CD14-positive monocyte (primary cell): ENCODE measurements at regions not wholly inside any gene's neighbourhood (a gene's known extent, or its start where the extent isn't known, plus 50 kb on each side); places are given as distances from the start of the nearest gene placed in this dataset.

ENCODE experiments used
- DNase-seq, 3 donors: peaks; one replicate each; pipeline ENCODE4 v3.0.0-alpha.2; 2011 to 2022
- H2AFZ ChIP-seq: 2 replicates; pipeline ENCODE4 v1.6.0; 2012; ENCODE audit warnings: mild to moderate bottlenecking, low read depth, low read length, inconsistent platforms; ENCODE audit not compliant: insufficient read depth, poor library complexity, severe bottlenecking
- H3K27ac ChIP-seq, 2 donors: 1 replicate in 1 of 2; 2 replicates in 1 of 2; pipeline ENCODE4 v1.5.1; 2012 to 2013; ENCODE audit warnings: low read length in 2 of 2, control low read depth in 1 of 2, inconsistent platforms in 1 of 2, low read depth in 1 of 2, mild to moderate bottlenecking in 1 of 2
- H3K27me3 ChIP-seq, 2 donors: one replicate each; pipeline versions ENCODE4 v1.6.0 to v1.6.1; 2011 to 2013; ENCODE audit warnings: low read length in 2 of 2; ENCODE audit not compliant: control insufficient read depth in 2 of 2, insufficient read depth in 2 of 2
- H3K36me3 ChIP-seq, 2 donors: replicated peaks in 1 of 2; 1 replicate in 1 of 2; 2 replicates in 1 of 2; pipeline versions ENCODE4 v1.5.1 to v1.6.1; 2012 to 2013; ENCODE audit warnings: low read length in 2 of 2, control low read depth in 1 of 2, inconsistent platforms in 1 of 2, mild to moderate bottlenecking in 1 of 2; ENCODE audit not compliant: insufficient read depth in 2 of 2, control insufficient read depth in 1 of 2
- H3K4me1 ChIP-seq, 2 donors: 1 replicate in 1 of 2; 2 replicates in 1 of 2; pipeline versions ENCODE4 v1.5.1 to v1.6.1; 2012 to 2013; ENCODE audit warnings: low read length in 2 of 2, control low read depth in 1 of 2, inconsistent platforms in 1 of 2, mild to moderate bottlenecking in 1 of 2, moderate library complexity in 1 of 2; ENCODE audit not compliant: insufficient read depth in 2 of 2, control insufficient read depth in 1 of 2
- H3K4me2 ChIP-seq: replicated peaks from 2 replicates; pipeline ENCODE3; 2012; ENCODE audit warnings: low read length, moderate library complexity, mild to moderate bottlenecking; ENCODE audit not compliant: poor library complexity, severe bottlenecking; ENCODE audit errors: extremely low read depth
- H3K4me3 ChIP-seq, 3 experiments: fragments of 200-600 bp in 1 of 3; sonication (generic) in 1 of 3; replicated peaks in 1 of 3; 1 replicate in 2 of 3; 2 replicates in 1 of 3; pipeline ENCODE4 v1.5.1; 2011 to 2013; ENCODE audit warnings: low read length in 3 of 3, mild to moderate bottlenecking in 3 of 3, control low read depth in 2 of 3, low read depth in 2 of 3, inconsistent platforms in 1 of 3, moderate library complexity in 1 of 3
- H3K79me2 ChIP-seq: 2 replicates; pipeline ENCODE4 v1.6.0; 2012; ENCODE audit warnings: mild to moderate bottlenecking, control low read depth, inconsistent platforms, low read length, moderate library complexity; ENCODE audit not compliant: insufficient read depth
- H3K9ac ChIP-seq: 2 replicates; pipeline ENCODE4 v1.6.0; 2017; ENCODE audit warnings: low read length, mild to moderate bottlenecking; ENCODE audit not compliant: insufficient read depth, poor library complexity, severe bottlenecking
- H3K9me3 ChIP-seq, 2 donors: replicated peaks in 1 of 2; 1 replicate in 1 of 2; 2 replicates in 1 of 2; pipeline versions ENCODE4 v1.5.1 to v1.6.1; 2012 to 2013; ENCODE audit warnings: low read length in 2 of 2, control low read depth in 1 of 2; ENCODE audit not compliant: control insufficient read depth in 1 of 2, insufficient read depth in 1 of 2
- H4K20me1 ChIP-seq: 2 replicates; pipeline ENCODE4 v1.6.0; 2012; ENCODE audit warnings: mild to moderate bottlenecking, low read length, control low read depth, moderate library complexity; ENCODE audit not compliant: insufficient read depth
- H3K27ac Mint-ChIP-seq, 7 donors: one replicate each; pipeline ENCODE4 v1.8.0; 2020; ENCODE audit warnings: mild to moderate bottlenecking in 7 of 7, mixed read lengths in 7 of 7, moderate library complexity in 6 of 7, inconsistent platforms in 2 of 7
- H3K27me3 Mint-ChIP-seq, 3 donors: one replicate each; pipeline ENCODE4 v1.8.0; 2021 to 2022; ENCODE audit warnings: low read depth in 3 of 3, mild to moderate bottlenecking in 3 of 3, mixed read lengths in 3 of 3, moderate library complexity in 3 of 3, inconsistent platforms in 1 of 3
- H3K36me3 Mint-ChIP-seq, 2 donors: one replicate each; pipeline ENCODE4 v1.8.0; 2020; ENCODE audit warnings: mixed read lengths in 2 of 2, inconsistent platforms in 1 of 2, mild to moderate bottlenecking in 1 of 2
- H3K4me1 Mint-ChIP-seq: one replicate; pipeline ENCODE4 v1.8.0; 2020; ENCODE audit warnings: mild to moderate bottlenecking, mixed read lengths
- H3K4me3 Mint-ChIP-seq, 2 donors: one replicate each; pipeline ENCODE4 v1.8.0; 2020; ENCODE audit warnings: mild to moderate bottlenecking in 2 of 2, mixed read lengths in 2 of 2, moderate library complexity in 1 of 2
- H3K9me3 Mint-ChIP-seq, 7 donors: one replicate each; pipeline ENCODE4 v1.8.0; 2020 to 2022; ENCODE audit warnings: mixed read lengths in 7 of 7, mild to moderate bottlenecking in 6 of 7, moderate library complexity in 6 of 7, inconsistent platforms in 2 of 7
- WGBS: methylation state at CpG from one replicate; pipeline ENCODE4 v1.1.5; 2013; ENCODE audit warnings: missing lambda C conversion rate; ENCODE audit not compliant: insufficient coverage; 5-methylcytosine and 5-hydroxymethylcytosine counted together
- intact Hi-C, 2 donors: fragments of 100-400 bp; cut with micrococcal nuclease; formaldehyde crosslinking; loops; one replicate each; pipeline versions ENCODE4 v1.15.0 to v1.15.1; 2023
- TF ChIP-seq, protein P1 (sequence below): fragments of 200-600 bp; IDR thresholded peaks from one replicate; pipeline ENCODE4 v1.8.0; 2022; ENCODE audit warnings: antibody characterized with exemption, mild to moderate bottlenecking

DNA sequence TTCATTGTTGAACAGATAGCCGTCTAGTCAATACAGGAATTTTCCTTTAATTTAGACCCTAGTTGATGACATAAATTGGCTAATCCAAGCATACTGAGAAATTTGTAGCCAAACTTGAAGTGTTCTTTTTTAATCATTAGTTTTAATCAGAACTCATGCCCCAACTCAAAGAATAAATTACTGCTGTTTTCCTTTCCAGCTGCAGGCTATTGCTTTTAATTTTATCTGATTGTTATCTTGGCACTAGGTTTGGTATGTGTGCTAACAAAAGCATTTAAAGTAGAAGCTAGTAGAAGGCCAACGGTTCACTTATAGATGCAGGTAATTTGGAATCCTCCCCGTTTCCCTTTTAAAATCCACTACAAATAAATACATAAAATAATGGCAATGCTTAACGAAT is 188.5 kb downstream of the CD109 start:
- Histone ChIP-seq H3K27me3 (no peaks in the 10 kb centered on the region), H3K79me2 (no peaks in the 10 kb centered on the region), H4K20me1 (no peaks in the 10 kb centered on the region), H3K27ac (no peak overlapping the region), H3K4me3 (no peak overlapping the region), H3K9me3 (no peaks in the 10 kb centered on the region), H3K4me1 (no peaks in the 10 kb centered on the region), H3K9ac (no peak overlapping the region), H2AFZ (no peak overlapping the region), H3K4me2 (no peak overlapping the region), H3K36me3 (no peaks in the 10 kb centered on the region)
- Mint-ChIP-seq H3K4me3 (no peak overlapping the region), H3K9me3 (peaks cover 0 to 5% (median 0%) of the 10 kb centered on the region in 7 donors), H3K4me1 (no peaks in the 10 kb centered on the region), H3K27ac (no peak overlapping the region), H3K36me3 (no peaks in the 10 kb centered on the region), H3K27me3 (no peaks in the 10 kb centered on the region)
- WGBS, result no CpG with 5 or more reads among the region's 4 CpGs
- intact Hi-C loops, result no loop called here
- TF ChIP-seq, protein P1, sequence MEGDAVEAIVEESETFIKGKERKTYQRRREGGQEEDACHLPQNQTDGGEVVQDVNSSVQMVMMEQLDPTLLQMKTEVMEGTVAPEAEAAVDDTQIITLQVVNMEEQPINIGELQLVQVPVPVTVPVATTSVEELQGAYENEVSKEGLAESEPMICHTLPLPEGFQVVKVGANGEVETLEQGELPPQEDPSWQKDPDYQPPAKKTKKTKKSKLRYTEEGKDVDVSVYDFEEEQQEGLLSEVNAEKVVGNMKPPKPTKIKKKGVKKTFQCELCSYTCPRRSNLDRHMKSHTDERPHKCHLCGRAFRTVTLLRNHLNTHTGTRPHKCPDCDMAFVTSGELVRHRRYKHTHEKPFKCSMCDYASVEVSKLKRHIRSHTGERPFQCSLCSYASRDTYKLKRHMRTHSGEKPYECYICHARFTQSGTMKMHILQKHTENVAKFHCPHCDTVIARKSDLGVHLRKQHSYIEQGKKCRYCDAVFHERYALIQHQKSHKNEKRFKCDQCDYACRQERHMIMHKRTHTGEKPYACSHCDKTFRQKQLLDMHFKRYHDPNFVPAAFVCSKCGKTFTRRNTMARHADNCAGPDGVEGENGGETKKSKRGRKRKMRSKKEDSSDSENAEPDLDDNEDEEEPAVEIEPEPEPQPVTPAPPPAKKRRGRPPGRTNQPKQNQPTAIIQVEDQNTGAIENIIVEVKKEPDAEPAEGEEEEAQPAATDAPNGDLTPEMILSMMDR, result no peak
- DNase-seq, result no peak

- 68% methylated on average over 4 of the region's 8 CpGs for WGBS
- Mint-ChIP-seq H3K4me3 (no peak overlapping the region), H3K9me3 (peaks cover 0 to 3% (median 0%) of the 10 kb centered on the region in 7 donors), H3K27me3 (peaks cover 0 to 4% (median 0%) of the 10 kb centered on the region in 3 donors), H3K27ac (no peak overlapping the region), H3K4me1 (no peaks in the 10 kb centered on the region), H3K36me3 (no peaks in the 10 kb centered on the region)
- Histone ChIP-seq H3K4me1 (no peaks in the 10 kb centered on the region), H3K79me2 (no peaks in the 10 kb centered on the region), H3K36me3 (no peaks in the 10 kb centered on the region), H3K4me2 (no peak overlapping the region), H3K27me3 (no peaks in the 10 kb centered on the region), H2AFZ (no peak overlapping the region), H3K27ac (no peak overlapping the region), H3K4me3 (no peak overlapping the region), H3K9me3 (no peaks in the 10 kb centered on the region), H3K9ac (no peak overlapping the region), H4K20me1 (no peaks in the 10 kb centered on the region)
- intact Hi-C loops, result no loop called here
- DNase-seq, result no peak
- TF ChIP-seq, protein P1, result no peak
Observed at GRCh38 chr6:73879501-73880293, 183.7 kb downstream of the CD109 start.
